ENCODE measurements at regions not wholly inside any gene's neighbourhood (a gene's known extent, or its start where the extent isn't known, plus 50 kb on each side); places are given as distances from the start of the nearest gene placed in this dataset.

GRCh38 chr12:62021808-62022207 is 238.4 kb upstream of the USP15 start:
- no peak for DNase-seq
- Histone ChIP-seq H2AFZ (ENCODE audit: insufficient read depth, low read length, poor library complexity) (no peak overlapping the region), H2BK120ac (ENCODE audit: insufficient read depth, low read length, poor library complexity) (no peak overlapping the region), H3K9ac (ENCODE audit: low read length) (no peak overlapping the region), H3K4ac (ENCODE audit: low read depth, low read length) (no peak overlapping the region), H3K27me3 (ENCODE audit: insufficient read depth, low read length) (no peaks in the 10 kb centered on the region), H3K18ac (ENCODE audit: low read length) (no peak overlapping the region), H3K36me3 (ENCODE audit: control insufficient read depth in 1 of 2, insufficient read depth in 2 of 2, low read length in 2 of 2) (no peaks in the 10 kb centered on the region), H4K8ac (ENCODE audit: low read depth, low read length) (no peak overlapping the region), H3K79me2 (ENCODE audit: control insufficient read depth, insufficient read depth, low read length, poor library complexity) (no peaks in the 10 kb centered on the region), H3K9me3 (ENCODE audit: insufficient read depth, low read depth, low read length) (no peaks in the 10 kb centered on the region), H2BK12ac (ENCODE audit: low read length) (no peak overlapping the region), H3K14ac (ENCODE audit: low read length) (no peak overlapping the region), H3K79me1 (ENCODE audit: low read length) (no peaks in the 10 kb centered on the region), H2AK5ac (ENCODE audit: low read length) (no peak overlapping the region), H2BK5ac (ENCODE audit: low read depth, low read length, poor library complexity) (no peak overlapping the region), H3K23ac (ENCODE audit: low read length) (no peak overlapping the region), H3K4me3 (ENCODE audit: low read depth, low read length) (no peak overlapping the region), H3K27ac (ENCODE audit: low read depth, low read length) (no peak overlapping the region), H4K12ac (ENCODE audit: low read depth, low read length) (no peak overlapping the region), H3K4me2 (ENCODE audit: low read length) (no peak overlapping the region), H3K4me1 (ENCODE audit: control insufficient read depth in 1 of 2, insufficient read depth in 2 of 2, low read length in 2 of 2) (no peaks in the 10 kb centered on the region), H4K91ac (ENCODE audit: low read depth, low read length) (no peak overlapping the region)
- no CpG with 5 or more reads among the region's 6 CpGs for WGBS (ENCODE audit: extremely low coverage, insufficient coverage, insufficient read length)

GRCh38 chr12:62028536-62028935 is 231.7 kb upstream of the USP15 start:
- Histone ChIP-seq H3K23ac (ENCODE audit: low read length) (no peak overlapping the region), H3K79me2 (ENCODE audit: control insufficient read depth, insufficient read depth, low read length, poor library complexity) (no peaks in the 10 kb centered on the region), H2AFZ (ENCODE audit: insufficient read depth, low read length, poor library complexity) (no peak overlapping the region), H4K91ac (ENCODE audit: low read depth, low read length) (no peak overlapping the region), H3K9me3 (ENCODE audit: insufficient read depth, low read depth, low read length) (no peaks in the 10 kb centered on the region), H2BK120ac (ENCODE audit: insufficient read depth, low read length, poor library complexity) (no peak overlapping the region), H4K8ac (ENCODE audit: low read depth, low read length) (no peak overlapping the region), H2BK5ac (ENCODE audit: low read depth, low read length, poor library complexity) (no peak overlapping the region), H3K9ac (ENCODE audit: low read length) (no peak overlapping the region), H3K4me3 (ENCODE audit: low read depth, low read length) (no peak overlapping the region), H4K12ac (ENCODE audit: low read depth, low read length) (no peak overlapping the region), H3K27ac (ENCODE audit: low read depth, low read length) (no peak overlapping the region), H3K4me2 (ENCODE audit: low read length) (no peak overlapping the region), H2AK5ac (ENCODE audit: low read length) (no peak overlapping the region), H2BK12ac (ENCODE audit: low read length) (no peak overlapping the region), H3K27me3 (ENCODE audit: insufficient read depth, low read length) (no peaks in the 10 kb centered on the region), H3K4me1 (ENCODE audit: control insufficient read depth in 1 of 2, insufficient read depth in 2 of 2, low read length in 2 of 2) (no peaks in the 10 kb centered on the region), H3K36me3 (ENCODE audit: control insufficient read depth in 1 of 2, insufficient read depth in 2 of 2, low read length in 2 of 2) (no peaks in the 10 kb centered on the region), H3K14ac (ENCODE audit: low read length) (no peak overlapping the region), H3K18ac (ENCODE audit: low read length) (no peak overlapping the region), H3K4ac (ENCODE audit: low read depth, low read length) (no peak overlapping the region), H3K79me1 (ENCODE audit: low read length) (no peaks in the 10 kb centered on the region)
- WGBS (ENCODE audit: extremely low coverage, insufficient coverage, insufficient read length) = no CpG with 5 or more reads among the region's 1 CpG
- no peak for DNase-seq

- H4K12ac ChIP-seq (ENCODE audit: low read depth, low read length) = no peak overlapping the region
- WGBS (ENCODE audit: extremely low coverage, insufficient coverage, insufficient read length) = no CpG with 5 or more reads among the region's 2 CpGs
- no peaks in the 10 kb centered on the region for H3K79me2 ChIP-seq (ENCODE audit: control insufficient read depth, insufficient read depth, low read length, poor library complexity)
- no peak overlapping the region for H2BK5ac ChIP-seq (ENCODE audit: low read depth, low read length, poor library complexity)
- H2BK120ac ChIP-seq (ENCODE audit: insufficient read depth, low read length, poor library complexity) = no peak overlapping the region
- H3K9me3 ChIP-seq (ENCODE audit: insufficient read depth, low read depth, low read length) = no peaks in the 10 kb centered on the region
- no peaks in the 10 kb centered on the region for H3K27me3 ChIP-seq (ENCODE audit: insufficient read depth, low read length)
- H3K36me3 ChIP-seq (ENCODE audit: control insufficient read depth in 1 of 2, insufficient read depth in 2 of 2, low read length in 2 of 2) = no peaks in the 10 kb centered on the region
- H3K14ac ChIP-seq (ENCODE audit: low read length) = no peak overlapping the region
- H4K91ac ChIP-seq (ENCODE audit: low read depth, low read length) = no peak overlapping the region
- no peak overlapping the region for H3K4me3 ChIP-seq (ENCODE audit: low read depth, low read length)
- H2BK12ac ChIP-seq (ENCODE audit: low read length) = no peak overlapping the region
- H3K4ac ChIP-seq (ENCODE audit: low read depth, low read length) = no peak overlapping the region
- no peak for DNase-seq
- no peak overlapping the region for H2AK5ac ChIP-seq (ENCODE audit: low read length)
- no peaks in the 10 kb centered on the region for H3K79me1 ChIP-seq (ENCODE audit: low read length)
- no peak overlapping the region for H3K4me2 ChIP-seq (ENCODE audit: low read length)
- H4K8ac ChIP-seq (ENCODE audit: low read depth, low read length) = no peak overlapping the region
- no peak overlapping the region for H3K18ac ChIP-seq (ENCODE audit: low read length)
- H3K27ac ChIP-seq (ENCODE audit: low read depth, low read length) = no peak overlapping the region
- no peak overlapping the region for H2AFZ ChIP-seq (ENCODE audit: insufficient read depth, low read length, poor library complexity)
- H3K9ac ChIP-seq (ENCODE audit: low read length) = no peak overlapping the region
- H3K23ac ChIP-seq (ENCODE audit: low read length) = no peak overlapping the region
- no peaks in the 10 kb centered on the region for H3K4me1 ChIP-seq (ENCODE audit: control insufficient read depth in 1 of 2, insufficient read depth in 2 of 2, low read length in 2 of 2)
These were observed 227.3 kb upstream of the USP15 start for GRCh38 chr12:62032870-62033269.

GRCh38 chr12:62044450-62045135 is 215.6 kb upstream of the USP15 start:
- H4K8ac ChIP-seq (ENCODE audit: low read depth, low read length) = no peak overlapping the region
- H3K14ac ChIP-seq (ENCODE audit: low read length) = no peak overlapping the region
- H4K91ac ChIP-seq (ENCODE audit: low read depth, low read length) = no peak overlapping the region
- no peak overlapping the region for H2AK5ac ChIP-seq (ENCODE audit: low read length)
- no peak overlapping the region for H4K12ac ChIP-seq (ENCODE audit: low read depth, low read length)
- H2AFZ ChIP-seq (ENCODE audit: insufficient read depth, low read length, poor library complexity) = no peak overlapping the region
- no peaks in the 10 kb centered on the region for H3K27me3 ChIP-seq (ENCODE audit: insufficient read depth, low read length)
- no peaks in the 10 kb centered on the region for H3K9me3 ChIP-seq (ENCODE audit: insufficient read depth, low read depth, low read length)
- H3K4me3 ChIP-seq (ENCODE audit: low read depth, low read length) = no peak overlapping the region
- H3K79me2 ChIP-seq (ENCODE audit: control insufficient read depth, insufficient read depth, low read length, poor library complexity) = no peaks in the 10 kb centered on the region
- no peak overlapping the region for H3K18ac ChIP-seq (ENCODE audit: low read length)
- DNase-seq = no peak
- no peaks in the 10 kb centered on the region for H3K79me1 ChIP-seq (ENCODE audit: low read length)
- no peak overlapping the region for H2BK120ac ChIP-seq (ENCODE audit: insufficient read depth, low read length, poor library complexity)
- H3K4ac ChIP-seq (ENCODE audit: low read depth, low read length) = no peak overlapping the region
- H3K23ac ChIP-seq (ENCODE audit: low read length) = no peak overlapping the region
- no peak overlapping the region for H2BK5ac ChIP-seq (ENCODE audit: low read depth, low read length, poor library complexity)
- no CpG with 5 or more reads among the region's 5 CpGs for WGBS (ENCODE audit: extremely low coverage, insufficient coverage, insufficient read length)
- H3K27ac ChIP-seq (ENCODE audit: low read depth, low read length) = no peak overlapping the region
- no peak overlapping the region for H2BK12ac ChIP-seq (ENCODE audit: low read length)
- no peaks in the 10 kb centered on the region for H3K36me3 ChIP-seq (ENCODE audit: control insufficient read depth in 1 of 2, insufficient read depth in 2 of 2, low read length in 2 of 2)
- no peak overlapping the region for H3K4me2 ChIP-seq (ENCODE audit: low read length)
- no peak overlapping the region for H3K9ac ChIP-seq (ENCODE audit: low read length)
- H3K4me1 ChIP-seq (ENCODE audit: control insufficient read depth in 1 of 2, insufficient read depth in 2 of 2, low read length in 2 of 2) = no peaks in the 10 kb centered on the region

All from trophoblast cell (in vitro differentiated cells and primary cell).